GM12878 (cell line): ENCODE measurements at regions not wholly inside any gene's neighbourhood (a gene's known extent, or its start where the extent isn't known, plus 50 kb on each side); places are given as distances from the start of the nearest gene placed in this dataset.

Experiments
- CHD2 ChIP-seq: IDR thresholded peaks from 2 replicates; pipeline ENCODE4 v1.6.1; 2011; ENCODE audit warnings: low read depth, low read length, improper control_type of control experiment, borderline replicate concordance
- ETV6 ChIP-seq, 2 experiments: fragments of 450-650 bp in 1 of 2; IDR thresholded peaks in 1 of 2; conservative IDR thresholded peaks in 1 of 2; 2 replicates each; pipeline ENCODE4 v1.6.1; 2014; ENCODE audit warnings: antibody characterized with exemption in 1 of 2, borderline replicate concordance in 1 of 2, low read depth in 1 of 2, mild to moderate bottlenecking in 1 of 2, moderate library complexity in 1 of 2
- FOXK2 ChIP-seq: fragments of 450-650 bp; IDR thresholded peaks from 2 replicates; pipeline ENCODE4 v1.6.1; 2017; ENCODE audit warnings: mild to moderate bottlenecking, moderate library complexity
- FOXM1 ChIP-seq: IDR thresholded peaks from 2 replicates; pipeline ENCODE4 v1.6.1; 2012; ENCODE audit warnings: low read depth, mild to moderate bottlenecking, inconsistent platforms, low read length, moderate library complexity
- HDGF ChIP-seq: fragments of 450-650 bp; IDR thresholded peaks from 2 replicates; pipeline ENCODE4 v1.6.1; 2016; ENCODE audit warnings: antibody characterized with exemption
- JUND ChIP-seq: IDR thresholded peaks from 2 replicates; pipeline ENCODE4 v1.6.1; 2012; ENCODE audit warnings: low read depth, mild to moderate bottlenecking, low read length, improper control_type of control experiment, moderate library complexity
- MEF2B ChIP-seq: fragments of 450-650 bp; IDR thresholded peaks from 2 replicates; pipeline ENCODE4 v1.6.1; 2018; ENCODE audit warnings: mild to moderate bottlenecking, moderate library complexity; ENCODE audit not compliant: partially characterized antibody, poor library complexity, severe bottlenecking
- NFXL1 ChIP-seq: fragments of 450-650 bp; IDR thresholded peaks from 2 replicates; pipeline ENCODE4 v1.6.1; 2017; ENCODE audit warnings: antibody characterized with exemption, mild to moderate bottlenecking, borderline replicate concordance
- NRF1 ChIP-seq: conservative IDR thresholded peaks from 2 replicates; pipeline ENCODE4 v1.6.1; 2011; ENCODE audit warnings: mild to moderate bottlenecking, low read depth, low read length, improper control_type of control experiment
- PAX8 ChIP-seq: fragments of 450-650 bp; IDR thresholded peaks from 2 replicates; pipeline ENCODE4 v1.6.1; 2017; ENCODE audit warnings: mild to moderate bottlenecking, moderate library complexity
- POLR2A ChIP-seq: IDR thresholded peaks from 2 replicates; pipeline ENCODE4 v1.6.1; 2011; ENCODE audit warnings: low read depth, mild to moderate bottlenecking, low read length
- SKIL ChIP-seq: fragments of 450-650 bp; IDR thresholded peaks from 2 replicates; pipeline ENCODE4 v1.6.1; 2017; ENCODE audit warnings: mild to moderate bottlenecking, low read depth, inconsistent platforms; ENCODE audit not compliant: poor library complexity, severe bottlenecking
- SMC3 ChIP-seq: IDR thresholded peaks from 2 replicates; pipeline ENCODE4 v1.6.1; 2011; ENCODE audit warnings: low read length, improper control_type of control experiment, borderline replicate concordance
- TAF1 ChIP-seq: IDR thresholded peaks from 2 replicates; pipeline ENCODE4 v1.6.1; 2011; ENCODE audit warnings: mild to moderate bottlenecking, low read depth, low read length, borderline replicate concordance
- TARDBP ChIP-seq: IDR thresholded peaks from 2 replicates; pipeline ENCODE4 v1.6.1; 2016; ENCODE audit warnings: borderline replicate concordance
- ZNF592 ChIP-seq: fragments of 450-650 bp; IDR thresholded peaks from 2 replicates; pipeline ENCODE4 v1.6.1; 2017; ENCODE audit warnings: mild to moderate bottlenecking, moderate library complexity
- TF ChIP-seq, protein P1 (sequence below): IDR thresholded peaks from 2 replicates; pipeline ENCODE4 v1.6.1; 2011; ENCODE audit warnings: low read depth, low read length, improper control_type of control experiment, borderline replicate concordance
- TF ChIP-seq, protein P2 (sequence below): fragments of 450-650 bp; IDR thresholded peaks from 2 replicates; pipeline ENCODE4 v1.6.1; 2017; ENCODE audit warnings: low read depth, mild to moderate bottlenecking, moderate library complexity
- TF ChIP-seq, protein P3 (sequence below): IDR thresholded peaks from 2 replicates; pipeline ENCODE4 v1.6.1; 2012; ENCODE audit warnings: mild to moderate bottlenecking, low read depth, low read length

- TF ChIP-seq ZNF592 (no peak), POLR2A (no peak), HDGF (no peak), PAX8 (no peak), MEF2B (peak; percentile 71), FOXK2 (no peak), NRF1 (no peak), CHD2 (no peak), TAF1 (no peak), SMC3 (no peak), NFXL1 (no peak), ETV6 (conservative IDR thresholded peaks at IDR 0.05 in 1 of 2, IDR thresholded peaks at IDR 0.05 in 1 of 2; ENCODE audit: borderline replicate concordance in 1 of 2, low read depth in 1 of 2) (no peak), TARDBP (no peak), FOXM1 (no peak), JUND (no peak), SKIL (peak; percentile 79)
- TF ChIP-seq, protein P1, sequence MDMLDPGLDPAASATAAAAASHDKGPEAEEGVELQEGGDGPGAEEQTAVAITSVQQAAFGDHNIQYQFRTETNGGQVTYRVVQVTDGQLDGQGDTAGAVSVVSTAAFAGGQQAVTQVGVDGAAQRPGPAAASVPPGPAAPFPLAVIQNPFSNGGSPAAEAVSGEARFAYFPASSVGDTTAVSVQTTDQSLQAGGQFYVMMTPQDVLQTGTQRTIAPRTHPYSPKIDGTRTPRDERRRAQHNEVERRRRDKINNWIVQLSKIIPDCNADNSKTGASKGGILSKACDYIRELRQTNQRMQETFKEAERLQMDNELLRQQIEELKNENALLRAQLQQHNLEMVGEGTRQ: no peak
- TF ChIP-seq, protein P2, sequence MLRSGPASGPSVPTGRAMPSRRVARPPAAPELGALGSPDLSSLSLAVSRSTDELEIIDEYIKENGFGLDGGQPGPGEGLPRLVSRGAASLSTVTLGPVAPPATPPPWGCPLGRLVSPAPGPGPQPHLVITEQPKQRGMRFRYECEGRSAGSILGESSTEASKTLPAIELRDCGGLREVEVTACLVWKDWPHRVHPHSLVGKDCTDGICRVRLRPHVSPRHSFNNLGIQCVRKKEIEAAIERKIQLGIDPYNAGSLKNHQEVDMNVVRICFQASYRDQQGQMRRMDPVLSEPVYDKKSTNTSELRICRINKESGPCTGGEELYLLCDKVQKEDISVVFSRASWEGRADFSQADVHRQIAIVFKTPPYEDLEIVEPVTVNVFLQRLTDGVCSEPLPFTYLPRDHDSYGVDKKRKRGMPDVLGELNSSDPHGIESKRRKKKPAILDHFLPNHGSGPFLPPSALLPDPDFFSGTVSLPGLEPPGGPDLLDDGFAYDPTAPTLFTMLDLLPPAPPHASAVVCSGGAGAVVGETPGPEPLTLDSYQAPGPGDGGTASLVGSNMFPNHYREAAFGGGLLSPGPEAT: peak; percentile 76; the same call in 1 of the 2 replicates
- TF ChIP-seq, protein P3, sequence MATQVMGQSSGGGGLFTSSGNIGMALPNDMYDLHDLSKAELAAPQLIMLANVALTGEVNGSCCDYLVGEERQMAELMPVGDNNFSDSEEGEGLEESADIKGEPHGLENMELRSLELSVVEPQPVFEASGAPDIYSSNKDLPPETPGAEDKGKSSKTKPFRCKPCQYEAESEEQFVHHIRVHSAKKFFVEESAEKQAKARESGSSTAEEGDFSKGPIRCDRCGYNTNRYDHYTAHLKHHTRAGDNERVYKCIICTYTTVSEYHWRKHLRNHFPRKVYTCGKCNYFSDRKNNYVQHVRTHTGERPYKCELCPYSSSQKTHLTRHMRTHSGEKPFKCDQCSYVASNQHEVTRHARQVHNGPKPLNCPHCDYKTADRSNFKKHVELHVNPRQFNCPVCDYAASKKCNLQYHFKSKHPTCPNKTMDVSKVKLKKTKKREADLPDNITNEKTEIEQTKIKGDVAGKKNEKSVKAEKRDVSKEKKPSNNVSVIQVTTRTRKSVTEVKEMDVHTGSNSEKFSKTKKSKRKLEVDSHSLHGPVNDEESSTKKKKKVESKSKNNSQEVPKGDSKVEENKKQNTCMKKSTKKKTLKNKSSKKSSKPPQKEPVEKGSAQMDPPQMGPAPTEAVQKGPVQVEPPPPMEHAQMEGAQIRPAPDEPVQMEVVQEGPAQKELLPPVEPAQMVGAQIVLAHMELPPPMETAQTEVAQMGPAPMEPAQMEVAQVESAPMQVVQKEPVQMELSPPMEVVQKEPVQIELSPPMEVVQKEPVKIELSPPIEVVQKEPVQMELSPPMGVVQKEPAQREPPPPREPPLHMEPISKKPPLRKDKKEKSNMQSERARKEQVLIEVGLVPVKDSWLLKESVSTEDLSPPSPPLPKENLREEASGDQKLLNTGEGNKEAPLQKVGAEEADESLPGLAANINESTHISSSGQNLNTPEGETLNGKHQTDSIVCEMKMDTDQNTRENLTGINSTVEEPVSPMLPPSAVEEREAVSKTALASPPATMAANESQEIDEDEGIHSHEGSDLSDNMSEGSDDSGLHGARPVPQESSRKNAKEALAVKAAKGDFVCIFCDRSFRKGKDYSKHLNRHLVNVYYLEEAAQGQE: no peak
Observed at GRCh38 chr1:181257117-181257516, 168.6 kb downstream of the IER5 start (continued).
